NCI-H345 treated with DMSO at 0.1 percent for 48 hours (cell line): ENCODE measurements at regions not wholly inside any gene's neighbourhood (a gene's known extent, or its start where the extent isn't known, plus 50 kb on each side); places are given as distances from the start of the nearest gene placed in this dataset.

Experiments
- DNase-seq: peaks from one replicate; lab custom pipeline; 2025; ENCODE audit not compliant: unreplicated experiment; lab: John Stamatoyannopoulos, UW

GRCh38 chr5:73295447-73295846 is 122.5 kb downstream of the TMEM174 start:
- DNase-seq, result no peak

- no peak for DNase-seq
These were observed 119.9 kb downstream of the TMEM174 start for GRCh38 chr5:73292816-73293459.

DNA sequence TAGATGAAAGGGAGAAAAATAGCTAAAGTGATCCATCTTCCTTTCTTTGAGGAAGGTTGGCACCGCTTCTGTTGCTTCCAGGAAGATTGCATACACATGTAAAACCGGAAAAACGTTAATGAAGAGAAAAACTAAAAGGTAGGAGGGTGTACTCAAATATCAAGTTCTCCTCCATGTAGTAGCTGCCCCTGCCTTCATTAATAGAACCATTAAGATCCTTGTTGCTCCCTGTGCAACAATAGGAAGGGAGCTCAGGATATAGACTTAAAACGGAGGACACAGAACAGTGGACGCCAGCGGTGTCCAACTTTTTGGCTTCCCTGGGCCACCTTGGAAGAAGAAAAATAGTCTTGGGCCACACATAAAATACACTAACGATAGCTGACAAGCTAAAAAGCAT is 118.9 kb downstream of the TMEM174 start:
- DNase-seq, result no peak

GRCh38 chr5:73290242-73290641 is 117.2 kb downstream of the TMEM174 start:
- no peak for DNase-seq

GRCh38 chr5:73288803-73289720 is 116.1 kb downstream of the TMEM174 start:
- DNase-seq, result no peak

- no peak for DNase-seq
These were observed 113.9 kb downstream of the TMEM174 start for GRCh38 chr5:73286896-73287295.

DNA sequence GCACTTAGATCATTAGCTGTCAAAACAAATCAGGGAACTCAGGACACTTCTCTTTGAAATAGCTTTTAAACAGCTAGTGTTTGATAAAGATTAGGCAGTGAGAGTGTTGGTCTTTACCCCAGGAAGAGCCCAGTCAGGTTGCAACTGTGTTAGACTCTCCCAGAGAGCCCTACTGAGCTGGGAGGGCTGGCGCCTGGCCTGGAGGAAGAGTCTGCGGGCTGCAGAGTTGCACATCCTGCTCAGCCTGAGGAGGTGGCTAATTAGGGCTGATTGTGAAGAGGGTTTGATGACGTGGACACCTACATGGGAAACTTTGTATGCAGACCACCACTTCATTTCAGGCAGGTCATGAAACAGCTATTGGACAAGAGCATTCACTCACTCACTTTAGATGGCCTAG is 112.0 kb downstream of the TMEM174 start:
- DNase-seq, result no peak

DNA sequence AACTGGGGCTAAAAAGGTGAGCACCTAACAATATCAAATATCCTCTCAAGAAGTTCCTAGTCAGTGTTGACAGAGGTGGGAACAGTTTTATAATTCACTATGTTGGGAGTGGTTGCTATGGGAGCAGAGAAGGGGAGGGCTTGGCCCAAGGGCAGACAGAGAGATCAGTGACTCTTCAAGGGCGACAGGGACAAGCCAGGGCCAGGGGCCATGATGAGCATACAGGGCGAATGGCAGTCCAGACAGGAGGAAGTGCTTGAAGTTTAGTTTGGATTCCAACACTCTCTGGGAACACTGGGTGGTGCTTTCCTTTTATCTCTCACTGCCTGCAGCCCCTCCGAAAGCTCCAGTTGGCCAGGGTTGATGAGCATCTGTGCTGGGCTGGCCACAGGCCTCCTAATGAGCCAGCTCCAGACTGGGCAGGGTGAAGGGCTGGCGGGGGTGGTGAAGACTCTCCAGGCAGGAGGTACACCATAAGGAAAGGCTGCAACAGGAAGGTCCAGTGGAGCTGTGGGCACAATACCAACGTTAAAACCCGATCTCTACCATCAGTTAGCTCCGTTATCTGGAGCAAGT is 111.3 kb downstream of the TMEM174 start:
- DNase-seq, result no peak

- no peak for DNase-seq
These were observed 109.9 kb downstream of the TMEM174 start for GRCh38 chr5:73282923-73283322.

DNA sequence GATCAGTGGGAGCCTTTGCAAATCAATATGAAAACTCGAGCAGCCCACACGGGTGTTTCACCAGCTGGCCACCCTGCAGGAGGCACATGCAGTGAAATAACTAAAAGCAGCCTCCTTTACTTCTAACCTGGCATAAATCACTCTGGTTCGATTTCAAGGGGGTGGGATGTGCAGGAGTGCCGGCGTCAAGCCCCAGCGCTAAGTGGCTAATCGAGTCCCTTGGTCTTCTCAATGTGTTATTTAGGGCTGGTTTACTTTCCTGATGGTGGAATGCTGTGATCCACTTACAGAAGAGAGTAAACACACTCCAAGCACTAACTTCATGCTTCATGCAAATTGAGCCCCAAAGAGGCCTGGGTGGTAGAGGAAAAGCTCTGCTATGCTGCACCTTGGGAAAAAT is 109.4 kb downstream of the TMEM174 start:
- peak; percentile 87 for DNase-seq

DNA sequence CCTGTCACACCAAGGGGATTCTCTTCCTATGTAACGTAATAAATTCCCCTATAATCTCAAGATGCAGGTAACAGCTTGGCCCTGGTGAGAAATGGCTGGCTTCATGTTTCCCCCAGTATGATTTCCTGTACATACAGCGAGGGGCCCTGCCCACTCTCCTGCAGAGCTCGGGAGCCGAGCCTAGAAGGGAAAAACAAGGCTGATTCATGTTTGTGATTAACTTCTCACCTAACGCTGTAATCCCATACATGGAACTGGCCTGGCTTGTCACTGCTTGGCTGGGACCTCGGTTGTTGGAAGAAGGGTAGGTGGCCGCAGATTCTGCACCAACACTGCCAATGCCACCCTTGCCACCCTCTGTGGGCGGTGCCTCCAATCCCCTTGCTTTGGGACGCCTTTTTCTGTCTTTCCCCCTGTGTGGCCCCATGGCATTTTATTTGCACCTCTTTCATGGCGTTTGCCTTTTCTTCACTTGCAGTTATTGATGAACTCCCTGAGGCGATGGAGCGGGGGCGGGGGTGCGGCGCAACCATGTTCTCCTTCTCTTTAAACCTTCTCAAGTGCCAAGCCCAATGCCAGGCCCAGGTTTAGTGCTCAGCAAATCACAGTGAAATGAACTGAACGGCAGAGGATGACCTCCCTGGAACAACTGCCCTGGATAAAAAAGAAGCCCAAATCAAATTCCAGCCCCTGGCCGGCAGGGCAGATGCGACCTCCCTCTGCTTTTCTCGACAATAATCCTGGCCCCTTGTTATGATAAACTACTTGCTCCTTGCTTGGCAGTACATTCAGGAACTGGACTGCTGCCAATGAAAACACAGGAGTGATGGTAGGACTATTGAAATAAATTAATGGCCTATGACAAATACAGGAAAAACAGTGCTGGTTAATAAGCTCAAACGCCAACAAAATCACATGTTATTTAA is 108.1 kb downstream of the TMEM174 start:
- DNase-seq, result peak; percentile 84

GRCh38 chr5:73280386-73280785 is 107.4 kb downstream of the TMEM174 start:
- no peak for DNase-seq

DNA sequence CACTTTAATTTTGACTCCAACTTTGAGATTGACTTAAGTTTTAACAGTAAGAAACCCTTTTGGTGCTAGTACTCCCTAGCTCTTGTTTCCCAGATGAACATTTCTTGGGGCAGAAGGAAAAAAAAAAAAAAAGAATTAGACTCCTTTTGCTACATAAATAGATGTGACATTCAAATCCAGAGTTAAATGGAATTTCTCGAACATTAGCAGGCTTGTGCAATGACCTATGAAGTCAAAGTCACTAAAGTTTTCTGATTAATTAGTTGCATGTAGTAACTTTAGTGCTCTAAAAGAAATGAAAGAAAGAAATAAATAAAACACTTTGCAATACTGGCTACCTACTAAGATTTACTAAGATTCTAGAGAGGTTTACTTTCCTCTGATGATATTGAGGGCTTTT is 106.8 kb downstream of the TMEM174 start:
- no peak for DNase-seq

GRCh38 chr5:73278693-73279092 is 105.7 kb downstream of the TMEM174 start:
- DNase-seq, result peak; percentile 17

DNA sequence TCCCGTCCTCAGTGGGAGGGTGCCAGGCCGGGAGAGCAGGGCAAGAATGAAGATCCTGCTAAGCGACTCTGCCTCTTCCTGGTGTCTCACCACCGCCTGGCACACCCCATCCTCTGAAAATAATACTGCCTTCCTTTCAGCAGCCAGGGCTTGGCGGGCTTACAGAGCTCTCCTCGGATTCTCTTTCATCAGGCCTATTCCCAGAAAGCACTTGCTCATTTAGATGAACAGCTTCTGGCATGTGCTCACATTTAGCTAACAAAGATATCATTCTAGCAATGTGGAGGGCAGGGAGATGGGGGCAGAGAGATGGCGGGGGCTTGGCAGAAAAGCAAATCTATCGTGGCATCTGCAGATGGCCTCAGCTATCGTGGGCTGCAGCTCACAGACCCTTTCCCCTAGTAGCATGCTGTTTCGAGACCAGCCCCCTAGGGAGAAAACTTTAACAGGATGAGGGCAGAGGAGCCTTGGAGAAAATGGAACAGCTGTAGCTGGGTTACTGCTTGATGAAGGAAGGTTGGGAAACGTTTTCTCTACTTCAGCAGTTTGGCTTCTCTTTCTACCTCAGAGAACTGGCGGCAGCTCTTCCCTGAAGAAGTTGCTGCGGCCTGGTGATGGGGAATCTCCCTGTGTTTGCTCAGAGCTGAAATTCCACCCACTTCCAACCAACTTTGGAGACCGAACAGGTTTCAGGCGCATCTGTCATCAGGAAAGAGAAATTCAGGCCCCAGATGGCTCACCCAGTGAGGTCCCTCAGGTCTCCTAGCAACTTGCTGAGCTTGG is 102.1 kb downstream of the TMEM174 start:
- DNase-seq, result no peak

- DNase-seq, result no peak
These were observed 101.1 kb downstream of the TMEM174 start for GRCh38 chr5:73274121-73274520.

DNA sequence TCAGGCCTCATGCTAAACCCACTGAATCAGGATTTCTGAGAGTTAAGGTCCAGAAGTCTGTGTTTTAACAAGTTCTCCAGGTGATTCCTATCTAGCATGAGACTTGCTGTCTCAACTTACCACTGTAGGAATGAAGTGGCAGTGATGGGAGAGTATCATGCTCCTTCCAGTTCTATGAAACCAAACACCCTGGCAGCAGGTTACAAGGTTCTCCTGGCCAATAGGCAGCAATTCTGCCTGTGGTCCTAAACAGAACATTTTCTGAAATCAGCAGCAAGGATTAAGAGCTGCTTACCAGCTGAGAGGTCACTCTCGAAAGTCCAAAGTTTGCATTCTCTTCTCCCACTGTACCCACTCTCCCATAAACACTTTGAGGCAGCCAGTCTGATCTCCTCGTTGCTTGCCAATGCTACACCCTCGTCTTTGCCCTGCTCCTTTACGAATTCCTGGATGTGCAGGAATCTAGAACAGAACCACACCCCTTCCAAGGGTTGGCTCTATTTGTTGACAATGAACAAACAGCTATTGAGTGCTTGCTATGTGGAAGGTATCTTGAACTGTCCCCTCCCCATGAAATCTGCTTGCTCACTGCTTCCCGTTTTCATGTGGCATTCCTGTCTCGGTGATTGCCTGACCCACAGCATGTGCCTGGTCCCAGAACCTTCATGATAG is 100.5 kb downstream of the TMEM174 start:
- no peak for DNase-seq

DNA sequence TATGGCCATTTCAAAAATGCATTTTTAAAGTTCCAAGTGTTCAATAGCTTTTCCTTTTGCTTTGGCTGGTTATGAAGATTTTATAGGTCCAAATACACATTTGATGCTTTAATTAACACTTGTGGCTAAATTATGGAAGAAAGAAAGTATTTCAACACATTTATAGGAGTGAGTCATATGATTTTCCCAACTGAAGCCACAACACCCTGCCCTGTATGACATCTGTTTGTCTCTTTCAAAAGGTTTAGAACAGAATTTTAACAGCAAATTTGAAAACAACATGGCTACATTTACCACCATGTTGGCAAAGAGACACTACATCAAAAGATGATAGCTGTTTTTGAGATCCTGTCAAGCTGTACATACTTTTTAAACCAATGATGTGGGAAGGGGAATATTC is 99.4 kb downstream of the TMEM174 start:
- no peak for DNase-seq

GRCh38 chr5:73268826-73269225 is 95.8 kb downstream of the TMEM174 start:
- DNase-seq, result no peak
